PC-9 (cell line): ENCODE measurements at regions not wholly inside any gene's neighbourhood (a gene's known extent, or its start where the extent isn't known, plus 50 kb on each side); places are given as distances from the start of the nearest gene placed in this dataset.

Experiments
- EZH2 ChIP-seq: fragments of 200-600 bp; sonication (generic); IDR thresholded peaks from 2 replicates; pipeline ENCODE4 v1.8.0; 2017; ENCODE audit warnings: antibody characterized with exemption, low read depth
- TF ChIP-seq, protein P1 (sequence below): fragments of 200-600 bp; sonication (generic); conservative IDR thresholded peaks from 2 replicates; pipeline ENCODE4 v1.6.1; 2017; ENCODE audit warnings: mixed run types, antibody characterized with exemption, mild to moderate bottlenecking, moderate library complexity

DNA sequence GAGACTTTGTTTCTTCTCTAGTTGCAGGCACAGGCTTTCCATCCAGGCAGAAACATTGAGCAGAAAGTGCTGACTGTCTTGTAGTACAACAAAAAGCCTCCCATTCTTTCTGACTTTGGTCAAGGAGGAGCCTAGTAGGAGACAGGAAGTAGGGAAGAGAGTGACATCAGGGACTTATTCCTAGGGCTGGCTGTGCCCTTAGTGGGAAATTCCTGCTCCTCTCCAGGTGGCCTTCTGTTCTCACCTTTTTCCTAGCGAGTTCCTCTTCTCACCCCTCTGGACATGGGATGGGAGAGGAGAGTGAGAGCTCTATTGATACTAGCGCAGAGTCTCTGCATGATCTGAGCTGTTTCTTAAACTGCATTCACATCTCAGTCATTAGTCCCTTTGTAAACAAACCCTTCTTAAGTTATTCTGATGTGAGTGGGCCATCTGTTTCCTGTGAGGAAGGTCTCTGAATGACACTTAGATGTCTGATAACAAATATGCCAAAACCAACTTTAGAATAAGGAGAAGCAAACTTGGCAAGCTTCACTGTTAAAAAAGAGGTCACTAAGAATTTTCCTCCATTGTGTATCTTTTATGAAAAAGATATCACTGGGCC, 455.0 kb downstream of the GJA1 start:
- TF ChIP-seq EZH2, result no peak
- TF ChIP-seq, protein P1, sequence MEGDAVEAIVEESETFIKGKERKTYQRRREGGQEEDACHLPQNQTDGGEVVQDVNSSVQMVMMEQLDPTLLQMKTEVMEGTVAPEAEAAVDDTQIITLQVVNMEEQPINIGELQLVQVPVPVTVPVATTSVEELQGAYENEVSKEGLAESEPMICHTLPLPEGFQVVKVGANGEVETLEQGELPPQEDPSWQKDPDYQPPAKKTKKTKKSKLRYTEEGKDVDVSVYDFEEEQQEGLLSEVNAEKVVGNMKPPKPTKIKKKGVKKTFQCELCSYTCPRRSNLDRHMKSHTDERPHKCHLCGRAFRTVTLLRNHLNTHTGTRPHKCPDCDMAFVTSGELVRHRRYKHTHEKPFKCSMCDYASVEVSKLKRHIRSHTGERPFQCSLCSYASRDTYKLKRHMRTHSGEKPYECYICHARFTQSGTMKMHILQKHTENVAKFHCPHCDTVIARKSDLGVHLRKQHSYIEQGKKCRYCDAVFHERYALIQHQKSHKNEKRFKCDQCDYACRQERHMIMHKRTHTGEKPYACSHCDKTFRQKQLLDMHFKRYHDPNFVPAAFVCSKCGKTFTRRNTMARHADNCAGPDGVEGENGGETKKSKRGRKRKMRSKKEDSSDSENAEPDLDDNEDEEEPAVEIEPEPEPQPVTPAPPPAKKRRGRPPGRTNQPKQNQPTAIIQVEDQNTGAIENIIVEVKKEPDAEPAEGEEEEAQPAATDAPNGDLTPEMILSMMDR, result no peak
